GM10248 (cell line): ENCODE measurements at regions not wholly inside any gene's neighbourhood (a gene's known extent, or its start where the extent isn't known, plus 50 kb on each side); places are given as distances from the start of the nearest gene placed in this dataset.
"Not testable (repeated sequence)": the region's sequence is repeated elsewhere in the genome, so short reads cannot be mapped to it uniquely, and the experiment has no call there.

Source experiments
- CTCF ChIA-PET: fragments of 300-600 bp; sonication (Branson Sonifier 250); formaldehyde crosslinking; extraction: SDS; loops from one replicate; lab custom pipeline; 2021; ENCODE audit warnings: antibody characterized with exemption; lab: Yijun Ruan, JAX
- POLR2A ChIA-PET: fragments of 350-650 bp; sonication (Branson Sonifier 250); formaldehyde crosslinking; extraction: SDS; loops from one replicate; lab custom pipeline; 2020; ENCODE audit warnings: antibody characterized with exemption; lab: Yijun Ruan, JAX
- DNase-seq: peaks from one replicate; pipeline ENCODE4 v3.0.0; 2012; ENCODE audit errors: extremely low spot score
- CTCF ChIP-seq: IDR thresholded peaks from 2 replicates; pipeline ENCODE4 v1.5.1; 2012; ENCODE audit warnings: mild to moderate bottlenecking, low read depth; ENCODE audit errors: extremely low read depth, missing control alignments, control extremely low read depth

- no peak for DNase-seq
- ChIA-PET CTCF (no interaction called here), POLR2A (no interaction called here)
Observed at GRCh38 chr5:51694826-51695225, 311.6 kb downstream of the ISL1 start.

GRCh38 chr5:51696122-51696521, 312.9 kb downstream of the ISL1 start:
- no peak for TF ChIP-seq CTCF
- POLR2A ChIA-PET = no interaction called here
- CTCF ChIA-PET = no interaction called here
- DNase-seq = no peak

More at GRCh38 chr5:51694826-51695225, 311.6 kb downstream of the ISL1 start:
- no peak for TF ChIP-seq CTCF

GRCh38 chr5:51702046-51702445, 318.8 kb downstream of the ISL1 start:
- POLR2A ChIA-PET, DNase-seq, CTCF ChIA-PET: not testable (repeated sequence)

- DNase-seq = no peak
- CTCF ChIA-PET = interaction anchor here (1.0 kb wide), 1 partner anchor 96 kb away, joined by 3 read pairs; no protein-coding TSS in a partner anchor
- no peak for TF ChIP-seq CTCF
- POLR2A ChIA-PET = no interaction called here
Observed at GRCh38 chr5:51712201-51712600, 329.0 kb downstream of the ISL1 start.

GRCh38 chr5:51715445-51715844, 332.2 kb downstream of the ISL1 start:
- CTCF ChIA-PET, DNase-seq, POLR2A ChIA-PET: not testable (repeated sequence)

- CTCF ChIA-PET = interaction anchor here (1.3 kb wide), 1 partner anchor 12 kb away, joined by 3 read pairs; no protein-coding TSS in a partner anchor
- no peak for TF ChIP-seq CTCF
- DNase-seq = no peak
- POLR2A ChIA-PET = no interaction called here
Observed at GRCh38 chr5:51731421-51732029, 348.3 kb downstream of the ISL1 start.

GRCh38 chr5:51732304-51732703, 349.1 kb downstream of the ISL1 start:
- DNase-seq = no peak
- ChIA-PET POLR2A (no interaction called here), CTCF (no interaction called here)
- no peak for TF ChIP-seq CTCF

GRCh38 chr5:51734677-51735076, 351.4 kb downstream of the ISL1 start:
- POLR2A ChIA-PET = no interaction called here
- DNase-seq = no peak
- TF ChIP-seq CTCF = no peak
- CTCF ChIA-PET = no interaction called here
